ENCODE measurements at regions not wholly inside any gene's neighbourhood (a gene's known extent, or its start where the extent isn't known, plus 50 kb on each side); places are given as distances from the start of the nearest gene placed in this dataset.
"Not testable (repeated sequence)": the region's sequence is repeated elsewhere in the genome, so short reads cannot be mapped to it uniquely, and the experiment has no call there.

GRCh38 chr9:29628856-29629255 is 2055.6 kb upstream of the C9orf72 start:
- TF ChIP-seq CTCF, ZNF600 (tag by site-specific recombination; IDR thresholded peaks at IDR 0.05): not testable (repeated sequence)

All from HEK293 (cell line).